ENCODE measurements at regions not wholly inside any gene's neighbourhood (a gene's known extent, or its start where the extent isn't known, plus 50 kb on each side); places are given as distances from the start of the nearest gene placed in this dataset.

GRCh38 chr7:24214670-24215069 lies 69.3 kb upstream of the NPY start:
- no peak for DNase-seq

- DNase-seq, result no peak
Measured at GRCh38 chr7:24216576-24217125, 67.3 kb upstream of the NPY start.

DNA sequence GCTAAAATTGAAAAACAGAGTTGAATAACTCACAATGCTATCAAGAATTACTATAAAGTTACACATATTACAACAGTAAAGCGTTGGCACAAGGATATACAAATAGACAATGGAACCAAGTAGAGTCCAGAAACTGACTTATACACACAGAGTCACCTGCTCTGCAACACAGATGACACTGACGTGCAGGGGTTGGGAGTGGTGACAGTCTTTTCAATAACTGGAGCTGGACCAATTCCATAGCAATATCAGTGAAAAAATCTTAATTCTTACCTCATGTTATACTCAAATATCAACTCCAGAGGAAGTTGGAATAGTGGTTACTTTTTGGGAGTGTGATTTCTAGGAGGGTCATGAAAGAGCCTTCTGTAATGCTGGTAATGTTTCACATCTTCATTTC lies 62.5 kb upstream of the NPY start:
- DNase-seq, result no peak

GRCh38 chr7:24227068-24227467 lies 56.9 kb upstream of the NPY start:
- no peak for DNase-seq

GRCh38 chr7:24227603-24228359 lies 56.2 kb upstream of the NPY start:
- peak; percentile 7 for DNase-seq

DNA sequence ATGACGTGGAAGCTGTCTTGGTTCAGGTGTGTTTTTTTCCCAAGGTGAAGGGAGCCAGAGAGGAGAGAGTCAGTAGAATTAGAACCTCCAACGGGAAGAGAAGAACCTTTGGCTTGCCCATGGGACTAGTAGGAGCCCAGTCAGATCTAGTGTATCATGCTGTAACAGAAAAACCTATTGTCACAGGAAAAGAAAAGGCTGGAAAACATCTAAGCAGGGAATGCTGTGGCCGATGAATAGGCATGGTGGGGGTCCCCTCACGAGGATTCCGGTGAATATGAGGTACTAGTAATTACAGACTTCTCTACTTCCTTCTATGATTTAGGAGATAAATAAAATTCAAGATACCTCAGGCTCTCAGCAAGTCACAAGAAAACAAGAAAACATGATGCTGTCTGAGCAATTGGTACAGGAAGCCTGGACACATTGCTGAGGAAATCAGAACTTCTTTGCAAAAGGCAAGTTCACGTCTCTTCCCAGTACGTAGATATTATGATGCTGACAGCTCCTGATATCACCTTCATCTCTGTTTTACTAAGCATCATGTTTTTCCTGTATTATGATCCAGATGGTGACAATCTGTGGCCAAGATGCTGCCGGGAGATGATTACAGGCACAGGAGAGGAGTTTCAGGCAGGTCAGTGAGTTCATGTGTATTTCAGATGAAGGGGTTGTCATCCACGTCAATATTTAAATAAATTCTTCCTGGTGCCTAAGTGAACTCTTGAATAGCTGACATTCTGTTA lies 54.3 kb upstream of the NPY start:
- DNase-seq, result no peak

DNA sequence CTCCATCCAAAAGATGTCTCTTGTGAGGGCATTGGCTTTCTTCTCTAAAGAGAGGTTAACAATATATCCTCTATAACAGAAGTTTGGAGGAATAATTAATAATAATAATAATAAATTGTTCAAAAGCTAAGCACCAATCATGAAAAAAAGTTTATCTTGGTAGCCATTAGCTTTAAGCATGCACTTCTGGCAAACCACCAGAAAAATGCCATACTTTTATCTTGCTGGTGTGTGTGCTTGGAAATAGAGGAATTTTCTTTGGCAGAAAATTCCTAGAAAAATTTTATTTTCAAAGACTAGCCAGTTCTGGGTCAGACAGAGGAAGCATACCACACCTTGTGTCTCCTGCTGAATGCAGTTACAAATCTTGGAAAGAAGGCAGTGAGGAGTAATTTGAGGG lies 52.5 kb upstream of the NPY start:
- no peak for DNase-seq

DNA sequence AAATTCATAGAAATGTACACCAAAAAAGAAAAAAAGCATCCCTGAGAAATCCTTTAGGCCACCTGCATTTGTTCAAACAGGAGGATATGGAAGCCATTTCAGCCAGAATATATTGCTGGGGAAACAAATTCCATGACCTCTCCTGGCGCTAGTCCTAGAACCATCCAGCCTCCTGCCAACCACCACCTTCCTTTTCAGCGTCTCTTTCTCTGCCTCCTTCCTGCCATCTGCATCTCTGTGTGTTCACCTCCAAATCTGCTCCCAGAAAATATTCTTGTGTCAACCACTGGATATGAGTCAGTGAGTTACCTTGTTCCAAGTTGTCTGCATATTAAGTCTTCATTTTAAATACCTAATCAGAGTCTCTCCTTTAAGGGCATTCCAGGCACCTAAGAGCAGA lies 50.6 kb upstream of the NPY start:
- DNase-seq, result no peak
